ENCODE measurements at regions not wholly inside any gene's neighbourhood (a gene's known extent, or its start where the extent isn't known, plus 50 kb on each side); places are given as distances from the start of the nearest gene placed in this dataset.

- no peak for ATAC-seq
- Histone ChIP-seq H3K4me3 (ENCODE audit: low read depth in 2 of 2, low read length in 2 of 2) (no peak overlapping the region), H3K36me3 (ENCODE audit: control insufficient read depth, insufficient read depth, low read length) (no peaks in the 10 kb centered on the region), H3K27me3 (ENCODE audit: control insufficient read depth, insufficient read depth, low read length) (peaks cover 6% of the 10 kb centered on the region; the same call in 1 of the 2 replicates), H3K27ac (ENCODE audit: low read length) (no peak overlapping the region), H3K9me3 (ENCODE audit: control insufficient read depth, insufficient read depth, low read depth, low read length) (no peaks in the 10 kb centered on the region), H3K4me1 (ENCODE audit: control insufficient read depth, insufficient read depth, low read length) (no peaks in the 10 kb centered on the region)
- TF ChIP-seq REST (IDR thresholded peaks at IDR 0.05; ENCODE audit: insufficient read depth in 1 of 2, low read depth in 2 of 2, low read length in 1 of 2) (no peak), POLR2AphosphoS5 (IDR thresholded peaks at IDR 0.05; ENCODE audit: low read depth, low read length) (no peak), CTCF (IDR thresholded peaks at IDR 0.05) (no peak), TCF7L2 (IDR thresholded peaks at IDR 0.05; ENCODE audit: low read depth, low read length) (no peak), SIN3A (IDR thresholded peaks at IDR 0.05; ENCODE audit: borderline replicate concordance, insufficient read depth, low read depth, low read length) (no peak)
- BruUV-seq (replicated peaks) = no TSS peak
- CTCF ChIA-PET = no interaction called here
- intact Hi-C loops (cut with micrococcal nuclease; ENCODE audit: unreplicated experiment) = no loop called here
- in situ Hi-C loops (cut with HindIII; ENCODE audit: low pct_unique_long_range_greater_than_20kb, low sequenced_read_pairs) = no loop called here
- DNase-seq (ENCODE audit: low read depth, low spot score) = no peak
- POLR2A ChIA-PET = no interaction called here
Measured at GRCh38 chr5:174271316-174271715, 225.8 kb downstream of the NSG2 start.

- intact Hi-C loops (cut with micrococcal nuclease; ENCODE audit: unreplicated experiment) (no loop called here), in situ Hi-C loops (cut with HindIII; ENCODE audit: low pct_unique_long_range_greater_than_20kb, low sequenced_read_pairs) (no loop called here)
- no peak for DNase-seq (ENCODE audit: low read depth, low spot score)
- H3K36me3 ChIP-seq (ENCODE audit: control insufficient read depth, insufficient read depth, low read length) = no peaks in the 10 kb centered on the region
- ATAC-seq = no peak
- POLR2A ChIA-PET = no interaction called here
- CTCF ChIA-PET = no interaction called here
- H3K27ac ChIP-seq (ENCODE audit: low read length) = no peak overlapping the region
- H3K27me3 ChIP-seq (ENCODE audit: control insufficient read depth, insufficient read depth, low read length) = peaks cover 9% of the 10 kb centered on the region
- H3K9me3 ChIP-seq (ENCODE audit: control insufficient read depth, insufficient read depth, low read depth, low read length) = no peaks in the 10 kb centered on the region
- no TSS peak for BruUV-seq (replicated peaks)
- TF ChIP-seq CTCF (IDR thresholded peaks at IDR 0.05) = no peak
- no peak for TF ChIP-seq SIN3A (IDR thresholded peaks at IDR 0.05; ENCODE audit: borderline replicate concordance, insufficient read depth, low read depth, low read length)
- no peaks in the 10 kb centered on the region for H3K4me1 ChIP-seq (ENCODE audit: control insufficient read depth, insufficient read depth, low read length)
- no peak overlapping the region for H3K4me3 ChIP-seq (ENCODE audit: low read depth in 2 of 2, low read length in 2 of 2)
Measured at GRCh38 chr5:174272671-174273070, 227.2 kb downstream of the NSG2 start.

GRCh38 chr5:174273325-174273724, 227.8 kb downstream of the NSG2 start:
- intact Hi-C loops (cut with micrococcal nuclease; ENCODE audit: unreplicated experiment) = no loop called here
- H3K27me3 ChIP-seq (ENCODE audit: control insufficient read depth, insufficient read depth, low read length) = peaks cover 9% of the 10 kb centered on the region
- DNase-seq (ENCODE audit: low read depth, low spot score) (no peak), ATAC-seq (no peak)
- no peak overlapping the region for H3K27ac ChIP-seq (ENCODE audit: low read length)
- CTCF ChIA-PET = no interaction called here
- POLR2A ChIA-PET = no interaction called here
- in situ Hi-C loops (cut with HindIII; ENCODE audit: low pct_unique_long_range_greater_than_20kb, low sequenced_read_pairs) = no loop called here
- no TSS peak for BruUV-seq (replicated peaks)
- H3K4me3 ChIP-seq (ENCODE audit: low read depth in 2 of 2, low read length in 2 of 2) = no peak overlapping the region
- no peaks in the 10 kb centered on the region for H3K36me3 ChIP-seq (ENCODE audit: control insufficient read depth, insufficient read depth, low read length)
- no peaks in the 10 kb centered on the region for H3K4me1 ChIP-seq (ENCODE audit: control insufficient read depth, insufficient read depth, low read length)
- no peaks in the 10 kb centered on the region for H3K9me3 ChIP-seq (ENCODE audit: control insufficient read depth, insufficient read depth, low read depth, low read length)
- no peak for TF ChIP-seq POLR2AphosphoS5 (IDR thresholded peaks at IDR 0.05; ENCODE audit: low read depth, low read length)
- TF ChIP-seq REST (IDR thresholded peaks at IDR 0.05; ENCODE audit: insufficient read depth in 1 of 2, low read depth in 2 of 2, low read length in 1 of 2) = no peak
- no peak for TF ChIP-seq SIN3A (IDR thresholded peaks at IDR 0.05; ENCODE audit: borderline replicate concordance, insufficient read depth, low read depth, low read length)
- TF ChIP-seq TCF7L2 (IDR thresholded peaks at IDR 0.05; ENCODE audit: low read depth, low read length) = no peak
- no peak for TF ChIP-seq CTCF (IDR thresholded peaks at IDR 0.05)

All from Panc1 (cell line).